NT2/D1 (cell line): ENCODE measurements at regions not wholly inside any gene's neighbourhood (a gene's known extent, or its start where the extent isn't known, plus 50 kb on each side); places are given as distances from the start of the nearest gene placed in this dataset.

Experiments
- DNase-seq: peaks from one replicate; pipeline ENCODE4 v3.0.0-alpha.2; 2011; ENCODE audit warnings: low read depth, low spot score
- H3K27me3 ChIP-seq: 2 replicates; pipeline ENCODE4 v1.6.0; 2011; ENCODE audit warnings: mild to moderate bottlenecking; ENCODE audit not compliant: insufficient read length, insufficient read depth
- H3K36me3 ChIP-seq: 2 replicates; pipeline ENCODE4 v1.6.1; 2011; ENCODE audit warnings: mild to moderate bottlenecking, low read length, mixed read lengths; ENCODE audit not compliant: insufficient read depth, insufficient read length
- H3K4me1 ChIP-seq: 2 replicates; pipeline ENCODE4 v1.5.1; 2011; ENCODE audit not compliant: insufficient read depth, insufficient read length
- H3K4me3 ChIP-seq: 2 replicates; pipeline ENCODE4 v1.5.1; 2011; ENCODE audit warnings: low read depth; ENCODE audit not compliant: insufficient read length
- H3K9ac ChIP-seq: 2 replicates; pipeline ENCODE4 v1.6.0; 2011; ENCODE audit warnings: low read depth; ENCODE audit not compliant: insufficient read length
- H3K9me3 ChIP-seq: 2 replicates; pipeline ENCODE4 v1.5.1; 2011; ENCODE audit warnings: mild to moderate bottlenecking, low read length; ENCODE audit not compliant: insufficient read depth
- SUZ12 ChIP-seq: IDR thresholded peaks from 2 replicates; pipeline ENCODE4 v1.6.1; 2011; ENCODE audit not compliant: insufficient read length, insufficient read depth; ENCODE audit errors: extremely low read depth
- YY1 ChIP-seq: IDR thresholded peaks from 2 replicates; pipeline ENCODE4 v1.6.1; 2011; ENCODE audit not compliant: insufficient read length, insufficient read depth
- ZNF274 ChIP-seq: IDR thresholded peaks from 2 replicates; pipeline ENCODE4 v1.6.1; 2011; ENCODE audit warnings: mild to moderate bottlenecking, low read depth, low read length

DNA sequence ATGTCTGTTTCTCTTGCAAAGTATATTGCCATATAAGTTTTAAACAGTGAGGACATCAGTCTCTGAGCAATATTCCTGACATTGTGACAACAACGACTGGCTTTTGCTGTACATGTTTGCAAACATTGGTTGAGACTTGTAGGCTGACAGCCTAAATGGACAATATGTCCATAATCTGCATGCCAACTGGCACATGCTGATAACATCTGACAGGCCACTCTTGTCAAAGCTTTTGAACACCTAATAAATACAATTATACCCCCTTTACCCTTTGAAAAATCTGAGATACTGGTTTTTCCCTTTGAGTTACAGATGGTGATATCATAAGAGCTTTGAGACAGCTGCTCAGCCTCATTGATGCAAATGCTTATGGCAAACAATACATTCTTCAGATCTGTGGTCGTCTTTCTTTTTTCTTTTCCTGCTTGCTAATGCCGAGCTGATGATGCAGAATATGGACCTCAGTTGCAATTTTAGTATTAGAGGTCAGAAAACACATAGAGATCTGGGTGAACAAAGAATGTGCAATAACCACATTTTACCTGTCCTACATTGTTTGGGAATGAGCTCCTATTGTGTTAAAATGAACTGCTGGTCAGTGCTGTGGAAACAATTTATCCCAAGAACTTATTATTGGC is 114.9 kb downstream of the RFC3 start:
- Histone ChIP-seq H3K27me3 (no peaks in the 10 kb centered on the region), H3K36me3 (no peaks in the 10 kb centered on the region), H3K4me1 (no peaks in the 10 kb centered on the region), H3K4me3 (no peak overlapping the region), H3K9me3 (no peaks in the 10 kb centered on the region), H3K9ac (no peak overlapping the region)
- no peak for DNase-seq
- TF ChIP-seq ZNF274 = no peak
- TF ChIP-seq SUZ12 = no peak
- TF ChIP-seq YY1 = no peak

DNA sequence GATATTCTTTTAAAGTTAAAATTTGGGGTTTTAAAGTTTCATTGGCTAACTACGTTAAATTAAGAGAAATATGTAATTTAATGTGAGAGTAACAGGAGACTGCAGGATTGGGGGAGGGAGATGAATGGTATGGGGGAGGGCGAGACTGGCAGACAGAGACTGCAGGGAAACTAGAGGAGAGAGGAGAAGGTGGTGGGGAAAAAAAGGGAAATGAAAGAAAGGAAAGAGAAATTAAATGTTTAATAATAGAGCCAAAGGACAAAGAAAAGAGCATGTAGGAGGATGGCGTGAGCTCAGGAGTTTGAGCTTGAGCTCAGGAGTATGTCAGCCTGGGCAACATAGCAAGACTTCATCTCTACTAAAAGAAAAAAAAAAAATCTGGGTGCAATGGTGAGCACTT is 115.9 kb downstream of the RFC3 start:
- Histone ChIP-seq H3K9ac (no peak overlapping the region), H3K27me3 (no peaks in the 10 kb centered on the region), H3K9me3 (no peaks in the 10 kb centered on the region), H3K4me3 (no peak overlapping the region), H3K36me3 (no peaks in the 10 kb centered on the region), H3K4me1 (no peaks in the 10 kb centered on the region)
- DNase-seq = no peak
- TF ChIP-seq ZNF274 (no peak), SUZ12 (no peak), YY1 (no peak)

DNA sequence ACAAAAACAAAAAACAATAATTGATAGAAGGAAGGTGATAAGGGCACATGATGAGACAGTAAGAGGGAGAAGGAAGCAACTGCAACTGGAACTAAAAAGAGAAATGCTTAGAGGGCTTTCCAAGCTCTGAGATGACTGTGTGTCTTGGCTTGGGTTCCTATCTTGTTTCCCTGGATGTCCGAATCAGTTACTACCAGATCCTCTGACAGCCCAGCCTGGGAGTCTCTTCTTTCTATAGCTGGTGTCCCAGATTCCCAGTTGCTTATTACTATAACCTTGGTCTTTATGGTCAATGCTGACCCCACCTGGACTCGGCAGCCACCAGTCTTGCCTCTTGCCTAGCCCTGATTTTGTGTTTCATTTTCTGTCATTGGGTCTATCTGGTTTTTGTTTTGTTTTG is 116.4 kb downstream of the RFC3 start:
- Histone ChIP-seq H3K36me3 (no peaks in the 10 kb centered on the region), H3K9me3 (no peaks in the 10 kb centered on the region), H3K27me3 (no peaks in the 10 kb centered on the region), H3K9ac (no peak overlapping the region), H3K4me3 (no peak overlapping the region), H3K4me1 (no peaks in the 10 kb centered on the region)
- DNase-seq = no peak
- TF ChIP-seq ZNF274 = no peak
- TF ChIP-seq SUZ12 = no peak
- TF ChIP-seq YY1 = no peak

DNA sequence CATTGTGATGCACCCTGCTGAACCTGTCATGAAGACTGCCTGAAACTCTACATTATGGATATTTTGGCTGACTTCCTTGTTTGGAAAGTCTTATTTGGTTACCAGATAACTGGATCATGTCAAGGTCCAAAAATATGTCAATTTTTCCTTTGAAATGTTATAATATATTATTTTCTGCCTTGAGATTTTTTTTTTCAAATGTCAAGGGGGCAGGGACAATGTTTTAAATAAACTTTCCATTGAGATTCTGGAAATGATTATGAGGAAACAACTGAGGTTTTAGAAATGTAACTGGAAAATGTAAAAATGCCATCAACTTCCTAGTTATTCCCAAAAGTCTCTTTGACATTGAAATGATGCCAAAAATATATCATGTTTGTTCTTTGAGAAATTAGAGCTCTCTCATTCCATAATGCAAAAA is 117.0 kb downstream of the RFC3 start:
- Histone ChIP-seq H3K4me3 (no peak overlapping the region), H3K9ac (no peak overlapping the region), H3K36me3 (no peaks in the 10 kb centered on the region), H3K9me3 (no peaks in the 10 kb centered on the region), H3K27me3 (no peaks in the 10 kb centered on the region), H3K4me1 (no peaks in the 10 kb centered on the region)
- DNase-seq = no peak
- TF ChIP-seq ZNF274 = no peak
- no peak for TF ChIP-seq YY1
- TF ChIP-seq SUZ12 = no peak

DNA sequence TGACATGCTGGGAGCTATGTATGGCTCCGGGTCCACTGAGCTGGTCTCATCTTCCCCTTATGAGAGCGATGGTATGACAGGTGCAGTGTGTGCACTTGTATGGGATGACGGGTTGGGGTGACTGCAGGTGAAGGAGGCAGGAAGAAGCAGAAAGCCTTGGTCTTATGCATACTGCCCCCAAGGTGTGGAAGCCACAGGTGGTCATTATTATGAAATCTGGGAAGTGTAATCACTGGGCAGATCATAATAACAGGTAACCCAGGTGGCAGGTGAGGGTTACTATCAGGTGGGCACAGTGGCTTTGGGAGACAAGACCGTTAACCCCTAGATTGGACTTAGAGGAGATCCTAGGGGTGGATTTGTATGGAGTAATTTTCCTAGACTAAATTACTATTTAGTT is 118.0 kb downstream of the RFC3 start:
- TF ChIP-seq SUZ12 = no peak
- no peak for TF ChIP-seq ZNF274
- TF ChIP-seq YY1 = no peak
- no peaks in the 10 kb centered on the region for H3K36me3 ChIP-seq

DNA sequence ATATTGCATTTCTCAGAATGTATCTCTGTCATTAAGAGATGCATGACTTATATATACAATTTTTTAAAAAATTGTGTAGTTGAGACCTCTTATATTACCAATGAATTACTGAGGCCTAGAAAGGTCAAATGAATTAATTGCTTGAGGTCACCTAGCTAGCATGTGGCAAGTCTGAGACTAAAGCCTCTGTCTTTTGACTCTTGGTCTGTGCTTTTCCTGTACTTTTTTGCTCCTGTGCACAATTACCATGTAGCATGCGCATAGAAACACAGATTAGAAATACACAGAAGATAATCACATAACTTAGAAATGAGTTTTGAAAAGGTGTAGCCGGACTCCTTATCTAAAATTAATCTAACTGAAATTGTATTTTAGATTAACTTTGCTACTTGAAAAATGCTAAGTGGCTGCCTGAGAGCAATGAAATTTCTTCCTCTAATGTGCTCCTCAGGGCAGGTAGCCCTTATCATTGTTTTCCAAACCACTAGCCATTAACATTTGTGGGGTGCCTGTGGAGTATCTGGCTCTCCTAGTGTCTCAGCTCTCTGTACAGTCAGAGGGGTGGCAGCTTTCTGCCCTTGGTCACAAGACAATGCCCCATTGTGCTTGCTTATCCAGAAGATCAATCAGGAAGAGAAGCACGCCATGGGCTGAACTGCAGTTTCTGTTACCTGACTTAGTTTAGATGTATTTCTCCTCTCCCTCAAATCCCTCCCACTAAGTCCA is 119.6 kb downstream of the RFC3 start:
- Histone ChIP-seq H3K9me3 (no peaks in the 10 kb centered on the region), H3K9ac (no peak overlapping the region), H3K36me3 (no peaks in the 10 kb centered on the region), H3K4me3 (no peak overlapping the region), H3K27me3 (no peaks in the 10 kb centered on the region), H3K4me1 (no peaks in the 10 kb centered on the region)
- peak; percentile 35 for DNase-seq
- no peak for TF ChIP-seq ZNF274
- no peak for TF ChIP-seq SUZ12

More for the DNA sequence above, 118.0 kb downstream of the RFC3 start:
- DNase-seq = no peak
- Histone ChIP-seq H3K4me1 (no peaks in the 10 kb centered on the region), H3K27me3 (no peaks in the 10 kb centered on the region), H3K4me3 (no peak overlapping the region), H3K9me3 (no peaks in the 10 kb centered on the region), H3K9ac (no peak overlapping the region)

DNA sequence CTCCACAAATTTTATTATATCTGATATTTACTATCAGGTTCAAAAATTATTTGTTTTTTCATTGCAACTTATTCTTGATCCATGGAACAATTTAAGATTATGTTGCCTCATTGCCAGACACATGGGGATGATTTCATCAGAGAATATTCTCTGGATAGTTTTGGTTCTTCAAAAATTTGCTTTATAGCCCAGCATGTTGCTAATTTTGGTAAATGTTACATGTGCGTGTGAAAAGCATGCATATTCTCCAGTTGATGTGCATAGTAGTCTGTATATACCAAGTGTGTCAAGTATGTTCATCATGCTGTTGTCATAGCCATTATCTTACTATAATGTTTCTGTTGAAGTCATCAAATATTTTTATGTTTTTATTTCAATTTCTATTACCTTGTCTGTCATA is 122.3 kb downstream of the RFC3 start:
- TF ChIP-seq ZNF274 = no peak
- no peak for TF ChIP-seq YY1
- no peak for TF ChIP-seq SUZ12
- no peak overlapping the region for H3K4me3 ChIP-seq
- H3K9ac ChIP-seq = no peak overlapping the region
- no peaks in the 10 kb centered on the region for H3K4me1 ChIP-seq
- no peaks in the 10 kb centered on the region for H3K27me3 ChIP-seq
- H3K9me3 ChIP-seq = no peaks in the 10 kb centered on the region
- no peaks in the 10 kb centered on the region for H3K36me3 ChIP-seq
- no peak for DNase-seq
